B cell (primary cell): ENCODE measurements at regions not wholly inside any gene's neighbourhood (a gene's known extent, or its start where the extent isn't known, plus 50 kb on each side); places are given as distances from the start of the nearest gene placed in this dataset.

ENCODE experiments used
- CTCF ChIP-seq: fragments of 200-600 bp; IDR thresholded peaks from one replicate; pipeline ENCODE4 v1.8.0; 2022; ENCODE audit warnings: antibody characterized with exemption, mild to moderate bottlenecking
- EZH2 ChIP-seq: IDR thresholded peaks from 2 replicates; pipeline ENCODE4 v1.6.1; 2012; ENCODE audit warnings: borderline replicate concordance, low read depth, mild to moderate bottlenecking, moderate library complexity, low read length; ENCODE audit not compliant: insufficient read depth, poor library complexity, severe bottlenecking

- TF ChIP-seq CTCF (no peak), EZH2 (no peak)
Measured at GRCh38 chr18:51510020-51510419, 312.5 kb upstream of the MEX3C start.
